ENCODE measurements at regions not wholly inside any gene's neighbourhood (a gene's known extent, or its start where the extent isn't known, plus 50 kb on each side); places are given as distances from the start of the nearest gene placed in this dataset.

DNA sequence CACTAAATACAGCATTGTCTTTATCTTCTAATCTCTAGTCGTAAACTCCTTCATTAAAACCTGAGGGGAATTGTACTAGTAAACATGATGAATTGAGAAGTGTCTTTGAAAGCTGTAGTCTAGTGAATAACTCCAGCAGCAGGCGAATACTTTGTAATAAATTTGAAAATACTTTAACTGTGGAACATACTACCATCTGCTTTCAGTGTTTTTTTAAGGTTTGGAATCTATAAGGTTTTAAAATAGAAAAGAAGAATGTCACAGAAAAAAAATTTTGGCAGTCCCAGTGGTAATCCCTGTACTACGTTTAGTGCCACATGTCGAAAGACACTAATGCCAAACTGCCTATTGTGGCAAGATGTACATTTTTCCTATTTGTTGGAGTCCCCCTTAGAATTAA is 379.0 kb upstream of the NUDT12 start:
- TF ChIP-seq, protein P1, sequence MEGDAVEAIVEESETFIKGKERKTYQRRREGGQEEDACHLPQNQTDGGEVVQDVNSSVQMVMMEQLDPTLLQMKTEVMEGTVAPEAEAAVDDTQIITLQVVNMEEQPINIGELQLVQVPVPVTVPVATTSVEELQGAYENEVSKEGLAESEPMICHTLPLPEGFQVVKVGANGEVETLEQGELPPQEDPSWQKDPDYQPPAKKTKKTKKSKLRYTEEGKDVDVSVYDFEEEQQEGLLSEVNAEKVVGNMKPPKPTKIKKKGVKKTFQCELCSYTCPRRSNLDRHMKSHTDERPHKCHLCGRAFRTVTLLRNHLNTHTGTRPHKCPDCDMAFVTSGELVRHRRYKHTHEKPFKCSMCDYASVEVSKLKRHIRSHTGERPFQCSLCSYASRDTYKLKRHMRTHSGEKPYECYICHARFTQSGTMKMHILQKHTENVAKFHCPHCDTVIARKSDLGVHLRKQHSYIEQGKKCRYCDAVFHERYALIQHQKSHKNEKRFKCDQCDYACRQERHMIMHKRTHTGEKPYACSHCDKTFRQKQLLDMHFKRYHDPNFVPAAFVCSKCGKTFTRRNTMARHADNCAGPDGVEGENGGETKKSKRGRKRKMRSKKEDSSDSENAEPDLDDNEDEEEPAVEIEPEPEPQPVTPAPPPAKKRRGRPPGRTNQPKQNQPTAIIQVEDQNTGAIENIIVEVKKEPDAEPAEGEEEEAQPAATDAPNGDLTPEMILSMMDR (IDR thresholded peaks at IDR 0.05 in 4 of 5, conservative IDR thresholded peaks at IDR 0.05 in 1 of 5), result no peak
- no peak for TF ChIP-seq POLR2A (IDR thresholded peaks at IDR 0.05)
